RWPE2 (cell line): ENCODE measurements at regions not wholly inside any gene's neighbourhood (a gene's known extent, or its start where the extent isn't known, plus 50 kb on each side); places are given as distances from the start of the nearest gene placed in this dataset.
A peak's percentile ranks its signal among the peaks of the same experiment; 100 is the strongest.
"Not testable (repeated sequence)": the region's sequence is repeated elsewhere in the genome, so short reads cannot be mapped to it uniquely, and the experiment has no call there.

Experiments used
- ATAC-seq: fragments of 200-7000 bp; cut with Tn5 transposase; 3 replicates; pipeline ENCODE4 v1.9.1; 2021; ENCODE audit warnings: low read depth
- DNase-seq: peaks from one replicate; pipeline ENCODE4 v3.0.0-alpha.2; 2020; ENCODE audit warnings: low spot score
- H3K27ac ChIP-seq: fragments of 450-650 bp; 2 replicates; pipeline ENCODE4 v1.5.1; 2017; ENCODE audit warnings: mild to moderate bottlenecking; ENCODE audit not compliant: poor library complexity, severe bottlenecking
- H3K27me3 ChIP-seq: fragments of 250-450 bp; sonication (Bioruptor Pico); 2 replicates; pipeline ENCODE4 v1.5.1; 2021; ENCODE audit warnings: mild to moderate bottlenecking, moderate library complexity; ENCODE audit not compliant: insufficient read depth, poor library complexity, severe bottlenecking
- H3K36me3 ChIP-seq: fragments of 250-450 bp; sonication (Bioruptor Pico); 2 replicates; pipeline ENCODE4 v1.5.1; 2020; ENCODE audit warnings: low read depth, mild to moderate bottlenecking, moderate library complexity
- H3K4me1 ChIP-seq: fragments of 250-450 bp; sonication (Bioruptor Pico); 2 replicates; pipeline ENCODE4 v1.5.1; 2021; ENCODE audit warnings: mild to moderate bottlenecking, moderate library complexity; ENCODE audit not compliant: insufficient read depth, poor library complexity, severe bottlenecking
- H3K4me3 ChIP-seq: fragments of 250-450 bp; sonication (Bioruptor Pico); 2 replicates; pipeline ENCODE4 v1.5.1; 2021; ENCODE audit warnings: mild to moderate bottlenecking, moderate library complexity; ENCODE audit not compliant: severe bottlenecking
- H3K9me3 ChIP-seq: fragments of 250-450 bp; sonication (Bioruptor Pico); 2 replicates; pipeline ENCODE4 v1.5.1; 2021; ENCODE audit warnings: mild to moderate bottlenecking, moderate library complexity; ENCODE audit not compliant: severe bottlenecking
- CTCF ChIP-seq: fragments of 450-650 bp; IDR thresholded peaks from one replicate; pipeline ENCODE4 v1.5.1; 2017; ENCODE audit warnings: mild to moderate bottlenecking, moderate library complexity; ENCODE audit not compliant: poor library complexity, severe bottlenecking

GRCh38 chr5:88085462-88085861 lies 183.2 kb downstream of the TMEM161B start:
- no peaks in the 10 kb centered on the region for H3K9me3 ChIP-seq
- no peaks in the 10 kb centered on the region for H3K4me1 ChIP-seq
- H3K4me3 ChIP-seq = no peak overlapping the region
- ATAC-seq = no peak
- no peak for DNase-seq
- H3K36me3 ChIP-seq = 0 out of 2 replicates have a peak, but pooled peaks cover 3% of the 10 kb centered on the region
- TF ChIP-seq CTCF = no peak
- H3K27ac ChIP-seq = no peak overlapping the region
- H3K27me3 ChIP-seq = no peaks in the 10 kb centered on the region

- DNase-seq (no peak), ATAC-seq (no peak)
- Histone ChIP-seq H3K4me3 (no peak overlapping the region), H3K27ac (no peak overlapping the region), H3K27me3 (no peaks in the 10 kb centered on the region), H3K9me3 (no peaks in the 10 kb centered on the region), H3K36me3 (no peaks in the 10 kb centered on the region), H3K4me1 (no peaks in the 10 kb centered on the region)
- no peak for TF ChIP-seq CTCF
Measured at GRCh38 chr5:88081877-88082276, 186.8 kb downstream of the TMEM161B start.

GRCh38 chr5:88063813-88064212 lies 204.8 kb downstream of the TMEM161B start:
- no peak for DNase-seq
- no peak for ATAC-seq
- Histone ChIP-seq H3K4me1 (no peaks in the 10 kb centered on the region), H3K4me3 (no peak overlapping the region), H3K27ac (no peak overlapping the region), H3K27me3 (peaks cover 4% of the 10 kb centered on the region), H3K9me3 (no peaks in the 10 kb centered on the region), H3K36me3 (no peaks in the 10 kb centered on the region)
- no peak for TF ChIP-seq CTCF

GRCh38 chr5:88060194-88060593 lies 208.5 kb downstream of the TMEM161B start:
- H3K27ac ChIP-seq = no peak overlapping the region
- no peak for ATAC-seq
- TF ChIP-seq CTCF = no peak

GRCh38 chr5:88058625-88059024 lies 210.0 kb downstream of the TMEM161B start:
- Histone ChIP-seq H3K36me3 (no peaks in the 10 kb centered on the region), H3K27me3 (no peaks in the 10 kb centered on the region), H3K4me3 (no peak overlapping the region), H3K9me3 (no peaks in the 10 kb centered on the region), H3K4me1 (no peaks in the 10 kb centered on the region), H3K27ac (no peak overlapping the region)
- no peak for TF ChIP-seq CTCF
- ATAC-seq (no peak), DNase-seq (no peak)

More at GRCh38 chr5:88060194-88060593, 208.5 kb downstream of the TMEM161B start:
- no peaks in the 10 kb centered on the region for H3K27me3 ChIP-seq
- H3K36me3 ChIP-seq = no peaks in the 10 kb centered on the region
- DNase-seq = no peak
- no peaks in the 10 kb centered on the region for H3K9me3 ChIP-seq
- no peak overlapping the region for H3K4me3 ChIP-seq
- H3K4me1 ChIP-seq = no peaks in the 10 kb centered on the region

GRCh38 chr5:88052468-88052867 lies 216.2 kb downstream of the TMEM161B start:
- not testable (repeated sequence) for H3K36me3 ChIP-seq, H3K27me3 ChIP-seq, H3K4me1 ChIP-seq, ATAC-seq, H3K9me3 ChIP-seq, H3K27ac ChIP-seq, DNase-seq
- peak overlapping the region; percentile 14 for H3K4me3 ChIP-seq
